ENCODE measurements at regions not wholly inside any gene's neighbourhood (a gene's known extent, or its start where the extent isn't known, plus 50 kb on each side); places are given as distances from the start of the nearest gene placed in this dataset.
"Not testable (repeated sequence)": the region's sequence is repeated elsewhere in the genome, so short reads cannot be mapped to it uniquely, and the experiment has no call there.

DNA sequence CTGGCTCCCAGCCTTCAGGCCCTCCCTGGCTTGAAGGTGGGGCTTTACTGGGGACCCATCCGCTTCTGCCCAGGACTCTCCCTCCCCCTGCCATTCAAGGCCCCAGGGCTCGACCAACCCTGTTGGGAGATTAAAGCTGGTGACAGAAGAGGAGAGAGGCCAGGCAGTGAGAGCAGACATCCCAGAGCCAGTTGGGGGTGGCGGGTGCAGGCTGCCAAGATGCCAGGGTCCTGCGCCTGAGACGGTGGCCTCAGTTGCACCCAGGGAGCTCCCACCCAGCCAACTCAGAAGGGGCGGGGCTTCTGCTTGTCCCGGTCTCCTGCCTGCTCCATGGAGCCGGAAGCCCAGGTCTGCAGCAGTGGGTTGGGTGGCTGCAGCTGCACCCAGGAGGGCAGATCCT, 1370.8 kb downstream of the SPATA31A7 start:
- TF ChIP-seq CTCF (IDR thresholded peaks at IDR 0.05); POLR2A (IDR thresholded peaks at IDR 0.05); POLR2AphosphoS5 (IDR thresholded peaks at IDR 0.05; ENCODE audit: insufficient read depth in 1 of 2, low read depth in 1 of 2): not testable (repeated sequence)

All from vagina (tissue), 2 donors.